Natural killer cell (primary cell): ENCODE measurements at regions not wholly inside any gene's neighbourhood (a gene's known extent, or its start where the extent isn't known, plus 50 kb on each side); places are given as distances from the start of the nearest gene placed in this dataset.

Experiments
- ATAC-seq, 3 donors: fragments of 150-1000 bp in 2 of 3; fragments of 200-7000 bp in 1 of 3; cut with Tn5 transposase; 1 replicate in 1 of 3; 2 replicates in 2 of 3; pipeline ENCODE4 v1.10.0; 2021; ENCODE audit warnings: mild to moderate bottlenecking in 2 of 3, moderate library complexity in 2 of 3
- DNase-seq, 2 donors: peaks; one replicate each; pipeline versions ENCODE4 v3.0.0 to v3.0.0-alpha.2; 2013 to 2021; ENCODE audit warnings: mixed read lengths in 1 of 2
- H3K27ac ChIP-seq: one replicate; pipeline ENCODE4 v1.5.1; 2013; ENCODE audit warnings: mild to moderate bottlenecking, low read length
- H3K27me3 ChIP-seq: one replicate; pipeline ENCODE4 v1.6.1; 2013; ENCODE audit warnings: low read length; ENCODE audit not compliant: control insufficient read depth, insufficient read depth
- H3K36me3 ChIP-seq: one replicate; pipeline ENCODE4 v1.6.1; 2013; ENCODE audit warnings: low read length; ENCODE audit not compliant: control insufficient read depth, insufficient read depth
- H3K4me1 ChIP-seq: one replicate; pipeline ENCODE4 v1.6.1; 2013; ENCODE audit warnings: low read length; ENCODE audit not compliant: control insufficient read depth, insufficient read depth
- H3K4me3 ChIP-seq: one replicate; pipeline ENCODE4 v1.5.1; 2013; ENCODE audit warnings: low read length
- H3K9me3 ChIP-seq: one replicate; pipeline ENCODE4 v1.6.1; 2013; ENCODE audit warnings: low read length; ENCODE audit not compliant: control insufficient read depth, insufficient read depth
- H3K27ac Mint-ChIP-seq, 2 donors: one replicate each; pipeline ENCODE4 v1.8.0; 2022; ENCODE audit warnings: mild to moderate bottlenecking in 2 of 2, mixed read lengths in 2 of 2, moderate library complexity in 1 of 2
- H3K27me3 Mint-ChIP-seq, 2 donors: one replicate each; pipeline ENCODE4 v1.8.0; 2022; ENCODE audit warnings: low read depth in 2 of 2, mixed read lengths in 2 of 2
- H3K36me3 Mint-ChIP-seq: one replicate; pipeline ENCODE4 v1.8.0; 2022; ENCODE audit warnings: mixed read lengths
- H3K4me1 Mint-ChIP-seq, 2 donors: one replicate each; pipeline ENCODE4 v1.8.0; 2022; ENCODE audit warnings: mixed read lengths in 2 of 2
- H3K4me3 Mint-ChIP-seq: one replicate; pipeline ENCODE4 v1.8.0; 2022; ENCODE audit warnings: mild to moderate bottlenecking, moderate library complexity, mixed read lengths
- H3K9me3 Mint-ChIP-seq, 2 donors: one replicate each; pipeline ENCODE4 v1.8.0; 2022; ENCODE audit warnings: mixed read lengths in 2 of 2
- WGBS: methylation state at CpG from one replicate; pipeline ENCODE4 v1.1.7; 2013; ENCODE audit warnings: missing lambda C conversion rate; ENCODE audit not compliant: insufficient coverage; 5-methylcytosine and 5-hydroxymethylcytosine counted together
- intact Hi-C: fragments of 100-400 bp; cut with micrococcal nuclease; formaldehyde crosslinking; loops from one replicate; pipeline ENCODE4 v1.14.2; 2022
- TF ChIP-seq, protein P1 (sequence below): fragments of 200-600 bp; IDR thresholded peaks from one replicate; pipeline ENCODE4 v1.8.0; 2022; ENCODE audit warnings: antibody characterized with exemption

GRCh38 chr6:40710626-40711330, 123.6 kb upstream of the LRFN2 start:
- Histone ChIP-seq H3K9me3 (no peaks in the 10 kb centered on the region), H3K27ac (no peak overlapping the region), H3K27me3 (no peaks in the 10 kb centered on the region), H3K36me3 (no peaks in the 10 kb centered on the region), H3K4me3 (no peak overlapping the region), H3K4me1 (no peaks in the 10 kb centered on the region)
- 77% methylated on average over 2 of the region's 5 CpGs for WGBS
- Mint-ChIP-seq H3K4me1 (peaks cover 0 to 7% of the 10 kb centered on the region in 2 donors), H3K36me3 (no peaks in the 10 kb centered on the region), H3K4me3 (no peak overlapping the region), H3K9me3 (no peaks in the 10 kb centered on the region), H3K27me3 (peaks cover 15 to 18% of the 10 kb centered on the region in 2 donors), H3K27ac (no peak overlapping the region)
- TF ChIP-seq, protein P1, sequence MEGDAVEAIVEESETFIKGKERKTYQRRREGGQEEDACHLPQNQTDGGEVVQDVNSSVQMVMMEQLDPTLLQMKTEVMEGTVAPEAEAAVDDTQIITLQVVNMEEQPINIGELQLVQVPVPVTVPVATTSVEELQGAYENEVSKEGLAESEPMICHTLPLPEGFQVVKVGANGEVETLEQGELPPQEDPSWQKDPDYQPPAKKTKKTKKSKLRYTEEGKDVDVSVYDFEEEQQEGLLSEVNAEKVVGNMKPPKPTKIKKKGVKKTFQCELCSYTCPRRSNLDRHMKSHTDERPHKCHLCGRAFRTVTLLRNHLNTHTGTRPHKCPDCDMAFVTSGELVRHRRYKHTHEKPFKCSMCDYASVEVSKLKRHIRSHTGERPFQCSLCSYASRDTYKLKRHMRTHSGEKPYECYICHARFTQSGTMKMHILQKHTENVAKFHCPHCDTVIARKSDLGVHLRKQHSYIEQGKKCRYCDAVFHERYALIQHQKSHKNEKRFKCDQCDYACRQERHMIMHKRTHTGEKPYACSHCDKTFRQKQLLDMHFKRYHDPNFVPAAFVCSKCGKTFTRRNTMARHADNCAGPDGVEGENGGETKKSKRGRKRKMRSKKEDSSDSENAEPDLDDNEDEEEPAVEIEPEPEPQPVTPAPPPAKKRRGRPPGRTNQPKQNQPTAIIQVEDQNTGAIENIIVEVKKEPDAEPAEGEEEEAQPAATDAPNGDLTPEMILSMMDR: no peak
- intact Hi-C loops: no loop called here
- no peak for ATAC-seq
- no peak for DNase-seq

DNA sequence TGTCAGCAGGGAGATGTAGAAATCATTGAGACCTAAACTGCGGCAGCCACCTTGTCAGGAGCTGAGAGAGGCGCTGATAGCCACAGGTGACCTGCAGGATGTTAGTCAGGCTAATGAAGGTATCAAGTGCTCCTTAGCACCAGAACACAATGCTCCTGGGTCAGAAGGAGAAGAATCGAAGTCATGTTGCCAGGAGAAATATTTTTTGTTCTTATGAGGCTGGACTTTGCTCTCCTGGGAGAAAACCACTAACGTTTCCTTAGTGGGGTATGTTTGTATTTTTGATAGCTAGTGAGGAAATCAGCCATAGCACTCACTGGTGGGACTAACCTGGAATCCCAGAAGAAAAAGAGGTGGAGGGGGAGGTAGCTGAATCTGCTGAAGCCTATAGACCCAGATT, 120.9 kb upstream of the LRFN2 start:
- 76% methylated on average over 4 of the region's 4 CpGs for WGBS
- ATAC-seq: no peak
- no peak overlapping the region for H3K4me3 Mint-ChIP-seq
- TF ChIP-seq, protein P1: no peak
- no peaks in the 10 kb centered on the region for H3K27me3 ChIP-seq
- no peak for DNase-seq
- no peaks in the 10 kb centered on the region for H3K36me3 Mint-ChIP-seq
- intact Hi-C loops: no loop called here
- no peaks in the 10 kb centered on the region for H3K9me3 ChIP-seq
- peaks cover 12 to 19% of the 10 kb centered on the region in 2 donors for H3K27me3 Mint-ChIP-seq
- no peak overlapping the region for H3K4me3 ChIP-seq
- H3K27ac ChIP-seq: no peak overlapping the region
- no peaks in the 10 kb centered on the region for H3K4me1 Mint-ChIP-seq
- no peaks in the 10 kb centered on the region for H3K36me3 ChIP-seq
- no peaks in the 10 kb centered on the region for H3K9me3 Mint-ChIP-seq
- H3K27ac Mint-ChIP-seq: no peak overlapping the region
- H3K4me1 ChIP-seq: no peaks in the 10 kb centered on the region

GRCh38 chr6:40706178-40706577, 119.0 kb upstream of the LRFN2 start:
- TF ChIP-seq, protein P1: no peak
- Mint-ChIP-seq H3K4me1 (no peaks in the 10 kb centered on the region), H3K27me3 (peaks cover 13 to 38% of the 10 kb centered on the region in 2 donors), H3K4me3 (no peak overlapping the region), H3K36me3 (no peaks in the 10 kb centered on the region), H3K9me3 (no peaks in the 10 kb centered on the region), H3K27ac (no peak overlapping the region)
- WGBS: 88% methylated on average over 1 of the region's 1 CpG
- no peaks in the 10 kb centered on the region for H3K27me3 ChIP-seq
- intact Hi-C loops: no loop called here
- no peaks in the 10 kb centered on the region for H3K36me3 ChIP-seq
- H3K4me3 ChIP-seq: no peak overlapping the region
- no peaks in the 10 kb centered on the region for H3K4me1 ChIP-seq
- ATAC-seq: no peak
- H3K9me3 ChIP-seq: no peaks in the 10 kb centered on the region
- no peak overlapping the region for H3K27ac ChIP-seq
- no peak for DNase-seq

DNA sequence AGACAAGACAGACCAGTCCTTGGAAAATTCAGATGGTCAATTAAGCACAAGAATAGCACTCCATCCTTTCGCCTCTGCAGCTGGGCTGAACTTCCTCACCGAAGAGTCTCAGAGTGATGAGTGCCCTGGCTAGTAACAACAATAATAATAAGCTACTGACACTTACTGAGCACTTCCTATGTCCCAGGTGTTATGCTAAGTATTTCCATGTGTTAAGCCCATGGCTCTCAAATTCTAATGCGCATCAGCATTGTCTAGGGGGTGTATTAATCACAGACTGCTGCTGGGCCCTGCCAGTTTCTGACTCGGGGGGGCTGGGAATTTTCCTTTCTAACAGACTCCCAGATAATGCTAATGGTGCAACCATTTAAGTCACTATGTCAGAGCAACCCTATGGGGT, 118.2 kb upstream of the LRFN2 start:
- DNase-seq: no peak
- Mint-ChIP-seq H3K9me3 (no peaks in the 10 kb centered on the region), H3K4me3 (no peak overlapping the region), H3K36me3 (no peaks in the 10 kb centered on the region), H3K27me3 (peaks cover 13 to 46% of the 10 kb centered on the region in 2 donors), H3K4me1 (no peaks in the 10 kb centered on the region), H3K27ac (no peak overlapping the region)
- ATAC-seq: no peak
- Histone ChIP-seq H3K4me1 (no peaks in the 10 kb centered on the region), H3K27ac (no peak overlapping the region), H3K9me3 (no peaks in the 10 kb centered on the region), H3K36me3 (no peaks in the 10 kb centered on the region), H3K4me3 (no peak overlapping the region), H3K27me3 (no peaks in the 10 kb centered on the region)
- intact Hi-C loops: no loop called here
- TF ChIP-seq, protein P1: no peak
- WGBS: 74% methylated on average over 4 of the region's 4 CpGs
